PFSK-1 (cell line): ENCODE measurements at regions not wholly inside any gene's neighbourhood (a gene's known extent, or its start where the extent isn't known, plus 50 kb on each side); places are given as distances from the start of the nearest gene placed in this dataset.

Experiments used
- FOXP2 ChIP-seq: optimal IDR thresholded peaks from 2 replicates; pipeline ENCODE3; 2011; ENCODE audit warnings: borderline replicate concordance, control low read depth, inconsistent platforms; ENCODE audit not compliant: insufficient read depth; ENCODE audit errors: extremely low read length, extremely low read depth
- POLR2AphosphoS5 ChIP-seq: IDR thresholded peaks from 2 replicates; pipeline ENCODE4 v1.6.1; 2012; ENCODE audit warnings: low read depth, mild to moderate bottlenecking, control low read depth, low read length, moderate library complexity
- REST ChIP-seq, 2 experiments: IDR thresholded peaks; 2 replicates each; pipeline versions ENCODE4 v1.6.1 to v1.8.0; 2011 to 2012; ENCODE audit warnings: low read depth in 2 of 2, low read length in 2 of 2, control low read depth in 1 of 2, inconsistent platforms in 1 of 2, mild to moderate bottlenecking in 1 of 2, moderate library complexity in 1 of 2; ENCODE audit not compliant: insufficient read depth in 1 of 2
- SIN3A ChIP-seq: IDR thresholded peaks from 2 replicates; pipeline ENCODE4 v1.6.1; 2012; ENCODE audit warnings: mild to moderate bottlenecking, low read length, moderate library complexity, borderline replicate concordance; ENCODE audit not compliant: insufficient read depth
- TAF1 ChIP-seq: IDR thresholded peaks from 2 replicates; pipeline ENCODE4 v1.6.1; 2012; ENCODE audit warnings: low read length, control low read depth, borderline replicate concordance; ENCODE audit not compliant: insufficient read depth

GRCh38 chr11:57942808-57943207 lies 80.9 kb upstream of the OR9Q1 start:
- TF ChIP-seq FOXP2 (no peak), POLR2AphosphoS5 (no peak)

DNA sequence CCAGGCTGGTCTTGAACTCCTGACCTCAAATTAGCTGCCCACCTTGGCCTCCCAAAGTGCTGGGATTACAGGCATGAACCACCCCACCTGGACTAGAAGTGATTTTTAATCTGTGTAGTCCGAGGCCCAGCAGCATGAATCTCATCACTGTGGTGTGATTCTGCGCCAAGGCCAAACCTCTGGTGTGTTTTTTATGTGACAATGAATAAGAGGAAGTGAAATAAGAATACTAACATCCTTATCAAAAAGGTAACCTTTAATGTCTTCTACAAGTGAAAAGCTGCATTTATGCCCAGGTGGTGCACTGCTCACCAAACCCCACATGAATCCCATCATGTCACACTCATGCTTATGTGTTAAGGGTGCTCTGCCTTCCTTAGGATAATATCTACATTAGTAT lies 77.1 kb upstream of the OR9Q1 start:
- TF ChIP-seq POLR2AphosphoS5 (no peak), REST (IDR thresholded peaks at IDR 0.05; ENCODE audit: insufficient read depth in 1 of 2, low read depth in 2 of 2, low read length in 2 of 2) (no peak), FOXP2 (no peak), TAF1 (no peak), SIN3A (no peak)

DNA sequence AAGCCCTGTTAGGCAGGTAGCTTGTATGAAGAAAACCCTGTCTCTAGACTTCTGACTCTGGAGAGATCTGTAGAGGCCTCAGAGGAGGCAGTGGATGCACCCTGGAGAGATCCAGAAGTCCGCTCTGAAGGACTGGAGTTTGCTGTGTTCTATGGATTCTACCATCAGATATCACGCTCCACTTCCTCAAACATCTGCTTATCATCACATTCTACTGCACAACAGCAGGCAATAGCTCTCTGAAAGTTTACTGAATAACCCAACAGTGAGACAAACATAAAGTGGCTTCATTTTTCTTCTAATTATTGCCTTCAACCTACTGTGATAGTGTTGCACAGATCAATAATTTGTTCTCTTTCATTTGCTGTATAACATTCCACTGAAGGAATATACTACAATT lies 59.0 kb upstream of the OR9Q1 start:
- TF ChIP-seq FOXP2 (no peak), POLR2AphosphoS5 (no peak), REST (IDR thresholded peaks at IDR 0.05; ENCODE audit: insufficient read depth in 1 of 2, low read depth in 2 of 2, low read length in 2 of 2) (no peak), SIN3A (no peak), TAF1 (no peak)

DNA sequence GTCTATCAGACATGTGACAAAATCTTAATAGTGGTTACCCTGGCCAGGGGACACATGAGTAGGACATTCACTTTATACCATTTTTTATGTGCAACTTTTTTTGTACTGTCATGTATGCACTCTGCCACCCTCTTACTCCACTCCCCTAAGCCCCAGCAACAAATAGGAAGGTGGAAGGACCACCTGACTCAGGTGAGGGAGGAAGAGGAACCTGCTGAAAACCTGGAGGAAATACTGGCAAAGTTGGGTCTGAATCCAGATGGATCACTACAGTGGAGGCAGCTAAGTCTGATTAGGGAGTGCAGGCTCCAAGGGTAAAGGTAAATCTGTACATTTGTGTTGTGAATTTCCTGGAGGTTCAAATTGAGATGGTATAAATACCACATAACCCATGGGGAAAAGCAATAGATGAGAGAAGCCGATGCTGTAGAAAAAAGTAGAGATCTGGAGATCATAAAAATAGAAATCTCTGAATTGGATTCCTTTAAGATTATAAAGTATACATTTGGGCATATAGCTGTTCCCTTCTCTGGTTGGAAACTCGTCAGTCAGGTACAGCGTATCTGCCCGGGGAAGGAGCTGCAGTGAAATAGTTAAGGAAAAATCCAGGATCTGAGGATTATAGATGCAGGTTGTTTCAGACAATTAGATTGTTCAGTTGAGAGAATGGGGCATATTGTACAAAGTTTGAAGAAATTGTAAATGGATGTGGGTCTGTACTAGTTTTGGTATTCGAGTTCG lies 52.2 kb upstream of the OR9Q1 start:
- no peak for TF ChIP-seq SIN3A
- TF ChIP-seq POLR2AphosphoS5: no peak
- TF ChIP-seq REST (IDR thresholded peaks at IDR 0.05; ENCODE audit: insufficient read depth in 1 of 2, low read depth in 2 of 2, low read length in 2 of 2): no peak
- TF ChIP-seq FOXP2: no peak
- no peak for TF ChIP-seq TAF1

DNA sequence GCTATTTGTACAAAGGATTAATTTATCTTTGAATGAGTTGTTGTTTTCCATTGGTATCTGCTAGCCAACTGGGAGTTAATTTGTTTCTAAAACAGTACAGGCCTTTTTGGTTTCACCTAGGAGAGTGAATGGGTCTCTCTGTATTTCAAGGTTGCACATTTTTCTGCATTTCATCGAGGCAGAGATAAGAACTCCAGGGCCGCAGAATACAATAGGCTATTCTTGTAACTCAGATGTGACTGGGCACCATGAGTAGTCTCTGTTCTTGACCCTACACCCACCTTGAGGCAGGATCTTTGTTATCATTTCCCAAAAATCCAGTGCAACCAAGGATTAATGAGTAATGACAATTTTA lies 51.7 kb upstream of the OR9Q1 start:
- no peak for TF ChIP-seq SIN3A
- TF ChIP-seq REST (IDR thresholded peaks at IDR 0.05; ENCODE audit: insufficient read depth in 1 of 2, low read depth in 2 of 2, low read length in 2 of 2): no peak
- TF ChIP-seq FOXP2: no peak
- no peak for TF ChIP-seq POLR2AphosphoS5
- TF ChIP-seq TAF1: no peak
